ENCODE measurements at regions not wholly inside any gene's neighbourhood (a gene's known extent, or its start where the extent isn't known, plus 50 kb on each side); places are given as distances from the start of the nearest gene placed in this dataset.

- Histone ChIP-seq H4K20me1 (ENCODE audit: insufficient read depth) (no peaks in the 10 kb centered on the region), H3K4me1 (ENCODE audit: low read depth, poor library complexity, severe bottlenecking) (peaks cover 29% of the 10 kb centered on the region), H2AFZ (ENCODE audit: low read depth) (no peak overlapping the region), H3K4me3 (IDR thresholded peaks at IDR 0.05; ENCODE audit: insufficient read depth, low read depth, low read length) (no peak overlapping the region), H3K9ac (no peak overlapping the region), H3K79me2 (ENCODE audit: insufficient read depth, low read depth) (no peaks in the 10 kb centered on the region), H3K27ac (no peak overlapping the region), H3K27me3 (ENCODE audit: insufficient read depth, low read depth) (no peaks in the 10 kb centered on the region), H3K4me2 (no peak overlapping the region), H3K36me3 (ENCODE audit: insufficient read depth) (no peaks in the 10 kb centered on the region)
- TF ChIP-seq CTCF (conservative IDR thresholded peaks at IDR 0.05; ENCODE audit: low read depth, low read length) = no peak
These were observed 538.8 kb upstream of the ZNF462 start for GRCh38 chr9:106324053-106324585.

GRCh38 chr9:106324591-106325280 lies 538.2 kb upstream of the ZNF462 start:
- no peak for TF ChIP-seq CTCF (conservative IDR thresholded peaks at IDR 0.05; ENCODE audit: low read depth, low read length)

GRCh38 chr9:106326493-106326892 lies 536.5 kb upstream of the ZNF462 start:
- Histone ChIP-seq H4K20me1 (ENCODE audit: insufficient read depth) (no peaks in the 10 kb centered on the region), H3K79me2 (ENCODE audit: insufficient read depth, low read depth) (no peaks in the 10 kb centered on the region), H3K36me3 (ENCODE audit: insufficient read depth) (no peaks in the 10 kb centered on the region), H3K27me3 (ENCODE audit: insufficient read depth, low read depth) (no peaks in the 10 kb centered on the region), H3K27ac (peak overlapping the region; percentile 38), H3K9ac (no peak overlapping the region), H3K4me3 (IDR thresholded peaks at IDR 0.05; ENCODE audit: insufficient read depth, low read depth, low read length) (no peak overlapping the region), H2AFZ (ENCODE audit: low read depth) (peak overlapping the region; percentile 2; the same call in 1 of the 2 replicates), H3K4me2 (peak overlapping the region; percentile 48), H3K4me1 (ENCODE audit: low read depth, poor library complexity, severe bottlenecking) (peaks cover 29% of the 10 kb centered on the region)
- no peak for TF ChIP-seq CTCF (conservative IDR thresholded peaks at IDR 0.05; ENCODE audit: low read depth, low read length)

More at GRCh38 chr9:106324591-106325280, 538.2 kb upstream of the ZNF462 start:
- H2AFZ ChIP-seq (ENCODE audit: low read depth) = no peak overlapping the region
- H3K27ac ChIP-seq = no peak overlapping the region
- no peaks in the 10 kb centered on the region for H3K27me3 ChIP-seq (ENCODE audit: insufficient read depth, low read depth)
- no peaks in the 10 kb centered on the region for H4K20me1 ChIP-seq (ENCODE audit: insufficient read depth)
- no peak overlapping the region for H3K9ac ChIP-seq
- H3K4me1 ChIP-seq (ENCODE audit: low read depth, poor library complexity, severe bottlenecking) = peaks cover 29% of the 10 kb centered on the region
- no peak overlapping the region for H3K4me2 ChIP-seq
- H3K36me3 ChIP-seq (ENCODE audit: insufficient read depth) = no peaks in the 10 kb centered on the region
- no peak overlapping the region for H3K4me3 ChIP-seq (IDR thresholded peaks at IDR 0.05; ENCODE audit: insufficient read depth, low read depth, low read length)
- no peaks in the 10 kb centered on the region for H3K79me2 ChIP-seq (ENCODE audit: insufficient read depth, low read depth)

- TF ChIP-seq CTCF (conservative IDR thresholded peaks at IDR 0.05; ENCODE audit: low read depth, low read length) = no peak
- H3K27ac ChIP-seq = no peak overlapping the region
- H4K20me1 ChIP-seq (ENCODE audit: insufficient read depth) = no peaks in the 10 kb centered on the region
- no peak overlapping the region for H2AFZ ChIP-seq (ENCODE audit: low read depth)
- H3K4me2 ChIP-seq = no peak overlapping the region
- no peak overlapping the region for H3K9ac ChIP-seq
- H3K27me3 ChIP-seq (ENCODE audit: insufficient read depth, low read depth) = no peaks in the 10 kb centered on the region
- H3K36me3 ChIP-seq (ENCODE audit: insufficient read depth) = no peaks in the 10 kb centered on the region
- H3K79me2 ChIP-seq (ENCODE audit: insufficient read depth, low read depth) = no peaks in the 10 kb centered on the region
- no peak overlapping the region for H3K4me3 ChIP-seq (IDR thresholded peaks at IDR 0.05; ENCODE audit: insufficient read depth, low read depth, low read length)
- H3K4me1 ChIP-seq (ENCODE audit: low read depth, poor library complexity, severe bottlenecking) = no peaks in the 10 kb centered on the region
These were observed 529.5 kb upstream of the ZNF462 start for GRCh38 chr9:106333481-106333880.

All from KMS-11 (cell line).